AG04450 (cell line): ENCODE measurements at regions not wholly inside any gene's neighbourhood (a gene's known extent, or its start where the extent isn't known, plus 50 kb on each side); places are given as distances from the start of the nearest gene placed in this dataset.
"Not testable (repeated sequence)": the region's sequence is repeated elsewhere in the genome, so short reads cannot be mapped to it uniquely, and the experiment has no call there.

Experiments used
- CTCF ChIA-PET: fragments of 300-600, 350-600 bp; formaldehyde crosslinking; extraction: SDS; loops from one replicate; lab custom pipeline; 2022; ENCODE audit warnings: antibody characterized with exemption, inconsistent platforms; lab: Charles Lee
- POLR2A ChIA-PET: fragments of 350-600 bp; formaldehyde crosslinking; extraction: SDS; loops from one replicate; lab custom pipeline; 2021; ENCODE audit warnings: antibody characterized with exemption, inconsistent platforms; lab: Yijun Ruan, JAX
- DNase-seq: peaks from one replicate; pipeline ENCODE4 v3.0.0-alpha.2; 2011; ENCODE audit warnings: low read depth, low spot score
- H3K27ac ChIP-seq: one replicate; pipeline ENCODE4 v1.5.1; 2012; ENCODE audit warnings: low read depth, low read length, control low read depth
- H3K27me3 ChIP-seq: one replicate; pipeline ENCODE4 v1.6.0; 2012; ENCODE audit warnings: low read length; ENCODE audit not compliant: control insufficient read depth, insufficient read depth
- H3K4me3 ChIP-seq: 2 replicates; pipeline ENCODE4 v1.5.1; 2011; ENCODE audit warnings: mild to moderate bottlenecking, low read depth, low read length, control low read depth
- H3K9me3 ChIP-seq: 2 replicates; pipeline ENCODE4 v1.5.1; 2012; ENCODE audit warnings: low read length; ENCODE audit not compliant: control insufficient read depth, insufficient read depth
- CTCF ChIP-seq: IDR thresholded peaks from 2 replicates; pipeline ENCODE4 v1.5.1; 2011; ENCODE audit warnings: low read depth, low read length, control low read depth, inconsistent platforms

- H3K4me3 ChIP-seq, H3K9me3 ChIP-seq, CTCF ChIA-PET, POLR2A ChIA-PET, H3K27ac ChIP-seq, DNase-seq, H3K27me3 ChIP-seq: not testable (repeated sequence)
These were observed 126.7 kb downstream of the PJA2 start for GRCh38 chr5:109283086-109283485.

GRCh38 chr5:109281136-109281690, 128.6 kb downstream of the PJA2 start:
- ChIA-PET POLR2A (no interaction called here), CTCF (no interaction called here)
- no peak for TF ChIP-seq CTCF
- Histone ChIP-seq H3K27ac (no peak overlapping the region), H3K9me3 (no peaks in the 10 kb centered on the region), H3K27me3 (peaks cover 2% of the 10 kb centered on the region), H3K4me3 (no peak overlapping the region)
- DNase-seq = no peak

GRCh38 chr5:109278141-109278540, 131.6 kb downstream of the PJA2 start:
- POLR2A ChIA-PET = no interaction called here
- H3K27ac ChIP-seq = no peak overlapping the region
- no peak for DNase-seq
- no peaks in the 10 kb centered on the region for H3K9me3 ChIP-seq
- CTCF ChIA-PET = no interaction called here
- TF ChIP-seq CTCF = no peak
- H3K27me3 ChIP-seq = peaks cover 5% of the 10 kb centered on the region
- no peak overlapping the region for H3K4me3 ChIP-seq

GRCh38 chr5:109275919-109276318, 133.9 kb downstream of the PJA2 start:
- POLR2A ChIA-PET = no interaction called here
- H3K27me3 ChIP-seq = peaks cover 5% of the 10 kb centered on the region
- H3K4me3 ChIP-seq = no peak overlapping the region
- DNase-seq = no peak
- no peak overlapping the region for H3K27ac ChIP-seq
- no peaks in the 10 kb centered on the region for H3K9me3 ChIP-seq
- CTCF ChIA-PET = interaction anchor here (0.6 to 0.9 kb wide), 2 partner anchors 165 to 594 kb away, joined by 4 to 6 read pairs; no protein-coding TSS in a partner anchor
- no peak for TF ChIP-seq CTCF

GRCh38 chr5:109273594-109273993, 136.2 kb downstream of the PJA2 start:
- Histone ChIP-seq H3K4me3 (no peak overlapping the region), H3K27ac (no peak overlapping the region), H3K9me3 (no peaks in the 10 kb centered on the region), H3K27me3 (peaks cover 5% of the 10 kb centered on the region)
- POLR2A ChIA-PET = no interaction called here
- CTCF ChIA-PET = no interaction called here
- no peak for DNase-seq
- no peak for TF ChIP-seq CTCF
